B cell (primary cell): ENCODE measurements at regions not wholly inside any gene's neighbourhood (a gene's known extent, or its start where the extent isn't known, plus 50 kb on each side); places are given as distances from the start of the nearest gene placed in this dataset.

ENCODE experiments used
- ATAC-seq: fragments of 200-7000 bp; cut with Tn5 transposase; one replicate; pipeline ENCODE4 v1.10.0; 2021; ENCODE audit warnings: low read depth, mild to moderate bottlenecking, moderate number of reproducible peaks, moderate library complexity
- CTCF ChIA-PET: fragments of 350-600 bp; sonication (Branson Sonifier 250); formaldehyde crosslinking; loops from one replicate; lab custom pipeline; 2021; ENCODE audit warnings: antibody characterized with exemption, inconsistent platforms; lab: Charles Lee
- POLR2A ChIA-PET: fragments of 350-600 bp; sonication (Branson Sonifier 250); formaldehyde crosslinking; loops from one replicate; lab custom pipeline; 2021; ENCODE audit warnings: antibody characterized with exemption; lab: Charles Lee
- DNase-seq: peaks from one replicate; pipeline ENCODE4 v3.0.0; 2013
- H2AFZ ChIP-seq: 2 replicates; pipeline ENCODE4 v1.6.1; 2012; ENCODE audit warnings: mild to moderate bottlenecking, low read depth, low read length; ENCODE audit not compliant: insufficient read depth, poor library complexity, severe bottlenecking
- H3K27ac ChIP-seq, 2 donors: 1 replicate in 1 of 2; 2 replicates in 1 of 2; pipeline ENCODE4 v1.5.1; 2012 to 2013; ENCODE audit warnings: low read length in 2 of 2, mild to moderate bottlenecking in 2 of 2, moderate library complexity in 1 of 2
- H3K27me3 ChIP-seq, 4 experiments: fragments of 200-600 bp in 1 of 4; sonication (generic) in 1 of 4; replicated peaks in 1 of 4; 1 replicate in 2 of 4; 2 replicates in 2 of 4; pipeline versions ENCODE4 v1.6.1 to v1.7.0; 2013 to 2016; ENCODE audit warnings: low read length in 3 of 4, mild to moderate bottlenecking in 2 of 4, mixed read lengths in 1 of 4, moderate library complexity in 1 of 4; ENCODE audit not compliant: insufficient read depth in 4 of 4, control insufficient read depth in 3 of 4; ENCODE audit errors: control extremely low read depth in 1 of 4
- H3K36me3 ChIP-seq, 2 experiments: replicated peaks in 1 of 2; 1 replicate in 1 of 2; 2 replicates in 1 of 2; pipeline versions ENCODE4 v1.6.1 to v1.7.1; 2013; ENCODE audit warnings: low read length in 1 of 2; ENCODE audit not compliant: insufficient read depth in 2 of 2, control insufficient read depth in 1 of 2; ENCODE audit errors: control extremely low read depth in 1 of 2, extremely low read depth in 1 of 2
- H3K4me1 ChIP-seq, 2 donors: fragments of 200-600 bp in 1 of 2; sonication (generic) in 1 of 2; 1 replicate in 1 of 2; 2 replicates in 1 of 2; pipeline versions ENCODE4 v1.5.1 to v1.6.1; 2013 to 2017; ENCODE audit warnings: low read length in 2 of 2; ENCODE audit not compliant: control insufficient read depth in 2 of 2, insufficient read depth in 2 of 2
- H3K4me2 ChIP-seq: replicated peaks from 2 replicates; pipeline ENCODE3; 2012; ENCODE audit warnings: mild to moderate bottlenecking, low read depth, low read length; ENCODE audit not compliant: poor library complexity, severe bottlenecking
- H3K4me3 ChIP-seq, 5 experiments: fragments of 200-600 bp in 1 of 5; sonication (generic) in 1 of 5; 1 replicate in 3 of 5; 2 replicates in 2 of 5; pipeline versions ENCODE4 v1.5.1 to v1.7.0; 2011 to 2016; ENCODE audit warnings: low read length in 4 of 5, mild to moderate bottlenecking in 4 of 5, low read depth in 2 of 5, control low read depth in 1 of 5, moderate library complexity in 1 of 5; ENCODE audit not compliant: insufficient read depth in 1 of 5; ENCODE audit errors: control extremely low read depth in 1 of 5, extremely low read depth in 1 of 5
- H3K79me2 ChIP-seq: fragments of 200-600 bp; sonication (generic); one replicate; pipeline ENCODE4 v1.6.0; 2016; ENCODE audit warnings: low read length; ENCODE audit not compliant: control insufficient read depth, insufficient read depth
- H3K9ac ChIP-seq: fragments of 200-600 bp; sonication (generic); 2 replicates; pipeline ENCODE4 v1.6.1; 2017; ENCODE audit warnings: mild to moderate bottlenecking, low read length, moderate library complexity
- H3K9me3 ChIP-seq, 3 donors: one replicate each; pipeline versions ENCODE4 v1.6.1 to v1.7.1; 2013; ENCODE audit warnings: low read length in 2 of 3; ENCODE audit not compliant: control insufficient read depth in 2 of 3, insufficient read depth in 1 of 3; ENCODE audit errors: control extremely low read depth in 1 of 3
- H4K20me1 ChIP-seq: 2 replicates; pipeline ENCODE4 v1.6.0; 2012; ENCODE audit warnings: mild to moderate bottlenecking, low read length; ENCODE audit not compliant: insufficient read depth, control insufficient read depth, poor library complexity, severe bottlenecking
- H3K27ac Mint-ChIP-seq: one replicate; pipeline ENCODE4 v1.8.0; 2021; ENCODE audit warnings: mixed read lengths
- H3K27me3 Mint-ChIP-seq: one replicate; pipeline ENCODE4 v1.8.0; 2021; ENCODE audit warnings: mixed read lengths
- H3K4me1 Mint-ChIP-seq: one replicate; pipeline ENCODE4 v1.8.0; 2021; ENCODE audit warnings: mixed read lengths
- H3K4me3 Mint-ChIP-seq: one replicate; pipeline ENCODE4 v1.8.0; 2021; ENCODE audit warnings: mixed read lengths
- H3K9me3 Mint-ChIP-seq: one replicate; pipeline ENCODE4 v1.8.0; 2022; ENCODE audit warnings: mixed read lengths; ENCODE audit not compliant: insufficient read depth
- EZH2 ChIP-seq: IDR thresholded peaks from 2 replicates; pipeline ENCODE4 v1.6.1; 2012; ENCODE audit warnings: borderline replicate concordance, low read depth, mild to moderate bottlenecking, moderate library complexity, low read length; ENCODE audit not compliant: insufficient read depth, poor library complexity, severe bottlenecking
- WGBS: methylation state at CpG from one replicate; pipeline ENCODE4 v1.1.5; 2013; ENCODE audit warnings: missing lambda C conversion rate; ENCODE audit not compliant: insufficient coverage; 5-methylcytosine and 5-hydroxymethylcytosine counted together
- intact Hi-C: fragments of 100-400 bp; cut with micrococcal nuclease; formaldehyde crosslinking; loops from one replicate; pipeline ENCODE4 v1.10.0; 2022
- TF ChIP-seq, protein P1 (sequence below): fragments of 200-600 bp; IDR thresholded peaks from one replicate; pipeline ENCODE4 v1.8.0; 2022; ENCODE audit warnings: antibody characterized with exemption, mild to moderate bottlenecking

DNA sequence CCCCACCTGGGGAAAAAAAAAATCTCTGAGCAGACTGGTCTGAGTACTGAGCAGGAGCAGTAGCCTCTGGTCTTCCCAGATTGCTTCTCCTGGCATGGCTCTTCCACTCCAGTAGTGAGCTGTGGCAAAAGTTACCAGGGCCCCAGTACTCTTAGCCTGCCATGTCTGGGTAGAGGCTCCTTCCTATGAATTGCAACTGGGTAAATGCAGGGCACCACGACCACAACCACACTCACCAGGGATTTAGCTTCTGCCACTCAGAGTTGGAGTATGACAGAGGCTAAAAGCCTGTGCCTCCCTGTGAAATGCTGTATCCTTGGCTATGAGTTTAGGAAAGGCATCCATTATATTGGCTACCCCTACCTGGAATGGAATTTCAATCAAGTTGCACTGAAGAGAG is 67.9 kb upstream of the CCDC54 start:
- Histone ChIP-seq H3K4me1 (no peaks in the 10 kb centered on the region), H3K4me2 (no peak overlapping the region), H3K79me2 (no peaks in the 10 kb centered on the region), H4K20me1 (no peaks in the 10 kb centered on the region), H3K36me3 (no peaks in the 10 kb centered on the region), H3K4me3 (no peak overlapping the region), H2AFZ (no peak overlapping the region), H3K9ac (no peak overlapping the region), H3K27me3 (no peaks in the 10 kb centered on the region), H3K9me3 (no peaks in the 10 kb centered on the region), H3K27ac (no peak overlapping the region)
- TF ChIP-seq EZH2: no peak
- TF ChIP-seq, protein P1, sequence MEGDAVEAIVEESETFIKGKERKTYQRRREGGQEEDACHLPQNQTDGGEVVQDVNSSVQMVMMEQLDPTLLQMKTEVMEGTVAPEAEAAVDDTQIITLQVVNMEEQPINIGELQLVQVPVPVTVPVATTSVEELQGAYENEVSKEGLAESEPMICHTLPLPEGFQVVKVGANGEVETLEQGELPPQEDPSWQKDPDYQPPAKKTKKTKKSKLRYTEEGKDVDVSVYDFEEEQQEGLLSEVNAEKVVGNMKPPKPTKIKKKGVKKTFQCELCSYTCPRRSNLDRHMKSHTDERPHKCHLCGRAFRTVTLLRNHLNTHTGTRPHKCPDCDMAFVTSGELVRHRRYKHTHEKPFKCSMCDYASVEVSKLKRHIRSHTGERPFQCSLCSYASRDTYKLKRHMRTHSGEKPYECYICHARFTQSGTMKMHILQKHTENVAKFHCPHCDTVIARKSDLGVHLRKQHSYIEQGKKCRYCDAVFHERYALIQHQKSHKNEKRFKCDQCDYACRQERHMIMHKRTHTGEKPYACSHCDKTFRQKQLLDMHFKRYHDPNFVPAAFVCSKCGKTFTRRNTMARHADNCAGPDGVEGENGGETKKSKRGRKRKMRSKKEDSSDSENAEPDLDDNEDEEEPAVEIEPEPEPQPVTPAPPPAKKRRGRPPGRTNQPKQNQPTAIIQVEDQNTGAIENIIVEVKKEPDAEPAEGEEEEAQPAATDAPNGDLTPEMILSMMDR: no peak
- Mint-ChIP-seq H3K4me3 (no peak overlapping the region), H3K27me3 (peaks cover 4% of the 10 kb centered on the region), H3K4me1 (no peaks in the 10 kb centered on the region), H3K27ac (no peak overlapping the region), H3K9me3 (no peaks in the 10 kb centered on the region)
- DNase-seq: no peak
- intact Hi-C loops: no loop called here
- ATAC-seq: no peak
- CTCF ChIA-PET: interaction anchor here (1.0 kb wide), 1 partner anchor 112 kb away, joined by 3 read pairs; no protein-coding TSS in a partner anchor
- 100% methylated on average over 1 of the region's 1 CpG for WGBS
- POLR2A ChIA-PET: no interaction called here

DNA sequence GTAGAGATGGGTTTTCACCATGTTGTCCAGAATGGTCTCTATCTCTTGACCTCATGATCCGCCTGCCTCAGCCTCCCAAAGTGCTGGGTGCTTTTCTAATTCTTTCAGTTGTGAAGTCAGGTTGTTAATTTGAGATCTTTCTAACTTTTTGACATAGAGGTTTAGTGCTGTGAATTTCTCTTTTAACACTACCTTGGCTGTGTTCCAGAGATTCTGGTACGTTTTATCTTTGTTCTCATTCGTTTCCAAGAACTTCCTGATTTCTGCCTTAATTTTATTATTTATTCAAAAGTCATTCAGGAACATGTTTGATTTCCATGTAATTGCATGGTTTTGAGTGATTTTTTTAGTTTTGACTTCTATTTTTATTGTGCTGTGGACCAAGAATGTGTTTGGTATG is 63.5 kb upstream of the CCDC54 start:
- Histone ChIP-seq H3K9ac (no peak overlapping the region), H3K36me3 (no peaks in the 10 kb centered on the region), H4K20me1 (no peaks in the 10 kb centered on the region), H3K79me2 (no peaks in the 10 kb centered on the region), H3K9me3 (no peaks in the 10 kb centered on the region), H3K27ac (no peak overlapping the region), H2AFZ (no peak overlapping the region), H3K27me3 (peaks cover 0 to 3% (median 1%) of the 10 kb centered on the region in 4 experiments), H3K4me3 (no peak overlapping the region), H3K4me1 (no peaks in the 10 kb centered on the region), H3K4me2 (no peak overlapping the region)
- ATAC-seq (no peak), DNase-seq (no peak)
- ChIA-PET CTCF (no interaction called here), POLR2A (no interaction called here)
- no CpG with 5 or more reads among the region's 3 CpGs for WGBS
- no peak for TF ChIP-seq EZH2
- TF ChIP-seq, protein P1: no peak
- Mint-ChIP-seq H3K4me1 (no peaks in the 10 kb centered on the region), H3K27ac (no peak overlapping the region), H3K4me3 (no peak overlapping the region), H3K9me3 (no peaks in the 10 kb centered on the region), H3K27me3 (peaks cover 19% of the 10 kb centered on the region)
- intact Hi-C loops: no loop called here
